HepG2 (cell line): ENCODE measurements at regions not wholly inside any gene's neighbourhood (a gene's known extent, or its start where the extent isn't known, plus 50 kb on each side); places are given as distances from the start of the nearest gene placed in this dataset.
A peak's percentile ranks its signal among the peaks of the same experiment; 100 is the strongest.

Experiments used
- ATF7-NPFF ChIP-seq: sonication (generic); formaldehyde crosslinking; IDR thresholded peaks from 2 replicates; pipeline ENCODE4 v1.8.1; 2023; ENCODE audit warnings: mild to moderate bottlenecking, low read depth, missing genetic modification reagents, moderate library complexity
- CCAR2 ChIP-seq: fragments of 200-400 bp; formaldehyde crosslinking; optimal IDR thresholded peaks from 2 replicates; pipeline ENCODE3; 2018; ENCODE audit warnings: low read depth, mild to moderate bottlenecking, low read length, moderate library complexity
- CHD2 ChIP-seq: IDR thresholded peaks from 2 replicates; pipeline ENCODE4 v1.6.1; 2011; ENCODE audit warnings: low read depth, low read length, improper control_type of control experiment
- ELK4 ChIP-seq: sonication (generic); formaldehyde crosslinking; IDR thresholded peaks from 2 replicates; pipeline ENCODE4 v1.9.0; 2021; ENCODE audit warnings: missing genetic modification reagents, borderline replicate concordance
- FOXK2 ChIP-seq: fragments of 450-650 bp; IDR thresholded peaks from 2 replicates; pipeline ENCODE4 v1.6.1; 2016
- GATA4 ChIP-seq: sonication (generic); IDR thresholded peaks from 2 replicates; pipeline ENCODE4 v1.6.1; 2016; ENCODE audit warnings: antibody characterized with exemption, low read depth, borderline replicate concordance
- GPN1 ChIP-seq: sonication (generic); formaldehyde crosslinking; IDR thresholded peaks from 2 replicates; pipeline ENCODE4 v1.5.1; 2020; ENCODE audit warnings: missing genetic modification reagents, borderline replicate concordance
- HBP1 ChIP-seq: IDR thresholded peaks from 2 replicates; pipeline ENCODE4 v1.6.1; 2016; ENCODE audit warnings: low read depth, control low read depth
- HOXA9 ChIP-seq: sonication (generic); formaldehyde crosslinking; IDR thresholded peaks from 2 replicates; pipeline ENCODE4 v1.8.1; 2022; ENCODE audit warnings: missing genetic modification reagents, mild to moderate bottlenecking, moderate library complexity, borderline replicate concordance
- IRF9 ChIP-seq: sonication (generic); formaldehyde crosslinking; IDR thresholded peaks from 2 replicates; pipeline ENCODE4 v1.8.0; 2022; ENCODE audit warnings: missing genetic modification reagents, mild to moderate bottlenecking, borderline replicate concordance
- KLF11 ChIP-seq: IDR thresholded peaks from 2 replicates; pipeline ENCODE4 v1.6.1; 2016; ENCODE audit warnings: missing compliant biosample characterization
- MATR3 ChIP-seq: sonication (generic); formaldehyde crosslinking; IDR thresholded peaks from 2 replicates; pipeline ENCODE4 v1.4.0; 2020; ENCODE audit warnings: missing genetic modification reagents
- MED1 ChIP-seq: sonication (generic); formaldehyde crosslinking; IDR thresholded peaks from 2 replicates; pipeline ENCODE4 v1.4.0; 2020; ENCODE audit warnings: missing genetic modification reagents
- NCOA5 ChIP-seq: sonication (generic); formaldehyde crosslinking; IDR thresholded peaks from 2 replicates; pipeline ENCODE4 v1.4.0; 2020; ENCODE audit warnings: missing genetic modification reagents
- NFIB ChIP-seq: sonication (generic); formaldehyde crosslinking; IDR thresholded peaks from 2 replicates; pipeline ENCODE4 v1.9.0; 2021; ENCODE audit warnings: missing genetic modification reagents, mild to moderate bottlenecking, borderline replicate concordance
- PRPF4 ChIP-seq: fragments of 200-400 bp; formaldehyde crosslinking; IDR thresholded peaks from 2 replicates; pipeline ENCODE4 v1.6.1; 2016; ENCODE audit warnings: low read length, low read depth; ENCODE audit not compliant: poor library complexity, severe bottlenecking
- RAD21 ChIP-seq: fragments of 450-650 bp; formaldehyde crosslinking; IDR thresholded peaks from 2 replicates; pipeline ENCODE4 v1.5.0; 2020; ENCODE audit warnings: mild to moderate bottlenecking
- RXRB ChIP-seq: IDR thresholded peaks from 2 replicates; pipeline ENCODE4 v1.6.1; 2016; ENCODE audit warnings: borderline replicate concordance, missing genetic modification reagents, missing compliant biosample characterization
- THAP7 ChIP-seq: sonication (generic); formaldehyde crosslinking; IDR thresholded peaks from 2 replicates; pipeline ENCODE4 v1.8.1; 2023; ENCODE audit warnings: mild to moderate bottlenecking, missing genetic modification reagents
- TRIM24 ChIP-seq: sonication (generic); formaldehyde crosslinking; IDR thresholded peaks from 2 replicates; pipeline ENCODE4 v1.8.0; 2022; ENCODE audit warnings: mild to moderate bottlenecking, missing genetic modification reagents
- ZNF326 ChIP-seq: sonication (generic); formaldehyde crosslinking; IDR thresholded peaks from 2 replicates; pipeline ENCODE4 v1.4.0; 2020; ENCODE audit warnings: missing genetic modification reagents, borderline replicate concordance
- ZNF460 ChIP-seq: sonication (generic); formaldehyde crosslinking; IDR thresholded peaks from 2 replicates; pipeline ENCODE4 v1.5.1; 2020; ENCODE audit warnings: missing genetic modification reagents, mild to moderate bottlenecking, borderline replicate concordance
- ZNF570 ChIP-seq: sonication (generic); formaldehyde crosslinking; IDR thresholded peaks from 2 replicates; pipeline ENCODE4 v1.4.0; 2020; ENCODE audit warnings: mild to moderate bottlenecking, missing genetic modification reagents, borderline replicate concordance
- ZNF737 ChIP-seq: sonication (generic); formaldehyde crosslinking; IDR thresholded peaks from 2 replicates; pipeline ENCODE4 v1.5.0; 2020; ENCODE audit warnings: missing genetic modification reagents, mild to moderate bottlenecking, borderline replicate concordance

GRCh38 chr10:78438907-78439809 is 405.5 kb downstream of the RPS24 start (continued):
- TF ChIP-seq ELK4 (CRISPR knock-in tag) (no peak), NFIB (CRISPR knock-in tag) (no peak), ZNF570 (CRISPR knock-in tag) (no peak), MED1 (CRISPR knock-in tag) (peak; percentile 77), GATA4 (no peak), HOXA9 (no peak), ZNF737 (CRISPR knock-in tag) (no peak), ATF7-NPFF (CRISPR knock-in tag) (no peak), RAD21 (CRISPR knock-in tag) (no peak), FOXK2 (0 out of 2 replicates have a peak, but pooled peaks have one; percentile 7), KLF11 (CRISPR knock-in tag) (no peak), PRPF4 (no peak), HBP1 (CRISPR knock-in tag) (no peak), THAP7 (CRISPR knock-in tag) (no peak), CHD2 (no peak), MATR3 (CRISPR knock-in tag) (no peak), ZNF460 (CRISPR knock-in tag) (no peak; the same call in 1 of the 2 replicates), RXRB (CRISPR knock-in tag) (peak; percentile 77), GPN1 (CRISPR knock-in tag) (no peak), IRF9 (CRISPR knock-in tag) (no peak), CCAR2 (no peak), ZNF326 (CRISPR knock-in tag) (no peak), TRIM24 (CRISPR knock-in tag) (no peak), NCOA5 (CRISPR knock-in tag) (no peak)
